ENCODE measurements at regions not wholly inside any gene's neighbourhood (a gene's known extent, or its start where the extent isn't known, plus 50 kb on each side); places are given as distances from the start of the nearest gene placed in this dataset.

- no peak overlapping the region for H3K4me3 ChIP-seq (ENCODE audit: low read depth, low read length)
- TF ChIP-seq, protein P1, sequence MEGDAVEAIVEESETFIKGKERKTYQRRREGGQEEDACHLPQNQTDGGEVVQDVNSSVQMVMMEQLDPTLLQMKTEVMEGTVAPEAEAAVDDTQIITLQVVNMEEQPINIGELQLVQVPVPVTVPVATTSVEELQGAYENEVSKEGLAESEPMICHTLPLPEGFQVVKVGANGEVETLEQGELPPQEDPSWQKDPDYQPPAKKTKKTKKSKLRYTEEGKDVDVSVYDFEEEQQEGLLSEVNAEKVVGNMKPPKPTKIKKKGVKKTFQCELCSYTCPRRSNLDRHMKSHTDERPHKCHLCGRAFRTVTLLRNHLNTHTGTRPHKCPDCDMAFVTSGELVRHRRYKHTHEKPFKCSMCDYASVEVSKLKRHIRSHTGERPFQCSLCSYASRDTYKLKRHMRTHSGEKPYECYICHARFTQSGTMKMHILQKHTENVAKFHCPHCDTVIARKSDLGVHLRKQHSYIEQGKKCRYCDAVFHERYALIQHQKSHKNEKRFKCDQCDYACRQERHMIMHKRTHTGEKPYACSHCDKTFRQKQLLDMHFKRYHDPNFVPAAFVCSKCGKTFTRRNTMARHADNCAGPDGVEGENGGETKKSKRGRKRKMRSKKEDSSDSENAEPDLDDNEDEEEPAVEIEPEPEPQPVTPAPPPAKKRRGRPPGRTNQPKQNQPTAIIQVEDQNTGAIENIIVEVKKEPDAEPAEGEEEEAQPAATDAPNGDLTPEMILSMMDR (IDR thresholded peaks at IDR 0.05; ENCODE audit: insufficient read depth, low read depth, low read length, missing control alignments) = no peak
- DNase-seq (ENCODE audit: low read depth) = peak; percentile 57
These were observed 383.0 kb downstream of the DIRAS2 start for GRCh38 chr9:90259311-90260246.

- TF ChIP-seq, protein P1 (IDR thresholded peaks at IDR 0.05; ENCODE audit: insufficient read depth, low read depth, low read length, missing control alignments) = no peak
- H3K4me3 ChIP-seq (ENCODE audit: low read depth, low read length) = no peak overlapping the region
- DNase-seq (ENCODE audit: low read depth) = no peak
These were observed 380.9 kb downstream of the DIRAS2 start for GRCh38 chr9:90261698-90262097.

DNA sequence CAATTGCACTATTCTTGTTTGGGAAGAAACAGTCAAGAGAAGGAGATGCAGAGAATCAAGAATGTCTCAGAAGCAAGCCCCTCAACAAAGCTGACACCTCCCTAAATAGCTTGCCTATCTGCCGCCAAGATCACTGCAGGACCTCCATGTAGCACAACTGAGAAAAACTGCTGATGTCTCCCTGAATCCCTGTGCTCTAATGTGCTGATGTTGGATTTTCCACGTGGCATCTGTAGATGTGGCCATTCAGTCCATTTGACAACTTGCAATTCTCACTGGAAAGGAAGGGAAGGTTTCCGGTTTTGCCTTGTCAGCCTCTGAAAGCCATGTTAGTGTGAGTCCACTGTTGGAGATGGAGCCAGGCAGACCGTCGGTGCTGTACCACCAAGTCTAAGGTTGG lies 374.0 kb downstream of the DIRAS2 start:
- TF ChIP-seq, protein P1 (IDR thresholded peaks at IDR 0.05; ENCODE audit: insufficient read depth, low read depth, low read length, missing control alignments) = no peak
- DNase-seq (ENCODE audit: low read depth) = no peak
- no peak overlapping the region for H3K4me3 ChIP-seq (ENCODE audit: low read depth, low read length)

- TF ChIP-seq, protein P1 (IDR thresholded peaks at IDR 0.05; ENCODE audit: insufficient read depth, low read depth, low read length, missing control alignments) = no peak
- H3K4me3 ChIP-seq (ENCODE audit: low read depth, low read length) = no peak overlapping the region
- no peak for DNase-seq (ENCODE audit: low read depth)
These were observed 370.9 kb downstream of the DIRAS2 start for GRCh38 chr9:90271707-90272106.

DNA sequence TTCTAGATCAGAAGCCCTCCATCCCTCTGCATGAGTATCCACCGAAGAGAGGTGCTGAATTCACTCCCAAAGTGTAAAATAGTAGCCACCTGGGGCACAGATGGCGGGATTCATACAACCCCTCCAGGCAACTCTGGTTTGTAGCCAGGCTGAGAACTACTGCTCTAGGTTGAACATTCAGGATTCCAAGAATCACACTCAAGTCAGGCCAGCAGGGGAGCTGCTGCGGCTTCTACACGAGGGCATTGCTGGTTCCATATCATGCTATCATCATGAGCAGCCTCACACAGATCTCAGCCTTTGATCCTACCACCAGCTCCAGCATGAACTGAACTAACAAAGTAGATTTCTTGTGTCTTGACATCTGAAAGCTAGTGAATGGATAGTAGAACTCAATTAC lies 367.9 kb downstream of the DIRAS2 start:
- no peak for DNase-seq (ENCODE audit: low read depth)
- no peak overlapping the region for H3K4me3 ChIP-seq (ENCODE audit: low read depth, low read length)
- TF ChIP-seq, protein P1 (IDR thresholded peaks at IDR 0.05; ENCODE audit: insufficient read depth, low read depth, low read length, missing control alignments) = no peak

- TF ChIP-seq, protein P1 (IDR thresholded peaks at IDR 0.05; ENCODE audit: insufficient read depth, low read depth, low read length, missing control alignments) = no peak
- H3K4me3 ChIP-seq (ENCODE audit: low read depth, low read length) = no peak overlapping the region
- DNase-seq (ENCODE audit: low read depth) = no peak
These were observed 356.7 kb downstream of the DIRAS2 start for GRCh38 chr9:90285946-90286345.

Data from GM12865 (cell line).